ENCODE measurements at regions not wholly inside any gene's neighbourhood (a gene's known extent, or its start where the extent isn't known, plus 50 kb on each side); places are given as distances from the start of the nearest gene placed in this dataset.

- H3K14ac ChIP-seq (ENCODE audit: low read length): no peak overlapping the region
- H3K4me1 ChIP-seq (ENCODE audit: control insufficient read depth in 1 of 2, insufficient read depth in 2 of 2, low read length in 2 of 2): no peaks in the 10 kb centered on the region
- no peaks in the 10 kb centered on the region for H3K27me3 ChIP-seq (ENCODE audit: insufficient read depth, low read length)
- no peak overlapping the region for H4K91ac ChIP-seq (ENCODE audit: low read depth, low read length)
- H3K4me3 ChIP-seq (ENCODE audit: low read depth, low read length): no peak overlapping the region
- no peak overlapping the region for H2BK12ac ChIP-seq (ENCODE audit: low read length)
- H3K4ac ChIP-seq (ENCODE audit: low read depth, low read length): no peak overlapping the region
- H3K18ac ChIP-seq (ENCODE audit: low read length): no peak overlapping the region
- H3K27ac ChIP-seq (ENCODE audit: low read depth, low read length): no peak overlapping the region
- no peaks in the 10 kb centered on the region for H3K9me3 ChIP-seq (ENCODE audit: insufficient read depth, low read depth, low read length)
- no peak overlapping the region for H2AFZ ChIP-seq (ENCODE audit: insufficient read depth, low read length, poor library complexity)
- no peak overlapping the region for H3K4me2 ChIP-seq (ENCODE audit: low read length)
- no CpG with 5 or more reads among the region's 5 CpGs for WGBS (ENCODE audit: extremely low coverage, insufficient coverage, insufficient read length)
- H3K79me2 ChIP-seq (ENCODE audit: control insufficient read depth, insufficient read depth, low read length, poor library complexity): no peaks in the 10 kb centered on the region
- H2BK120ac ChIP-seq (ENCODE audit: insufficient read depth, low read length, poor library complexity): no peak overlapping the region
- H3K79me1 ChIP-seq (ENCODE audit: low read length): no peaks in the 10 kb centered on the region
- no peak overlapping the region for H4K12ac ChIP-seq (ENCODE audit: low read depth, low read length)
- H3K36me3 ChIP-seq (ENCODE audit: control insufficient read depth in 1 of 2, insufficient read depth in 2 of 2, low read length in 2 of 2): no peaks in the 10 kb centered on the region
- no peak overlapping the region for H3K23ac ChIP-seq (ENCODE audit: low read length)
- no peak overlapping the region for H4K8ac ChIP-seq (ENCODE audit: low read depth, low read length)
- DNase-seq: no peak
- H3K9ac ChIP-seq (ENCODE audit: low read length): no peak overlapping the region
- H2BK5ac ChIP-seq (ENCODE audit: low read depth, low read length, poor library complexity): no peak overlapping the region
- no peak overlapping the region for H2AK5ac ChIP-seq (ENCODE audit: low read length)
Measured at GRCh38 chr17:70675070-70675590, 505.8 kb downstream of the KCNJ2 start.

DNA sequence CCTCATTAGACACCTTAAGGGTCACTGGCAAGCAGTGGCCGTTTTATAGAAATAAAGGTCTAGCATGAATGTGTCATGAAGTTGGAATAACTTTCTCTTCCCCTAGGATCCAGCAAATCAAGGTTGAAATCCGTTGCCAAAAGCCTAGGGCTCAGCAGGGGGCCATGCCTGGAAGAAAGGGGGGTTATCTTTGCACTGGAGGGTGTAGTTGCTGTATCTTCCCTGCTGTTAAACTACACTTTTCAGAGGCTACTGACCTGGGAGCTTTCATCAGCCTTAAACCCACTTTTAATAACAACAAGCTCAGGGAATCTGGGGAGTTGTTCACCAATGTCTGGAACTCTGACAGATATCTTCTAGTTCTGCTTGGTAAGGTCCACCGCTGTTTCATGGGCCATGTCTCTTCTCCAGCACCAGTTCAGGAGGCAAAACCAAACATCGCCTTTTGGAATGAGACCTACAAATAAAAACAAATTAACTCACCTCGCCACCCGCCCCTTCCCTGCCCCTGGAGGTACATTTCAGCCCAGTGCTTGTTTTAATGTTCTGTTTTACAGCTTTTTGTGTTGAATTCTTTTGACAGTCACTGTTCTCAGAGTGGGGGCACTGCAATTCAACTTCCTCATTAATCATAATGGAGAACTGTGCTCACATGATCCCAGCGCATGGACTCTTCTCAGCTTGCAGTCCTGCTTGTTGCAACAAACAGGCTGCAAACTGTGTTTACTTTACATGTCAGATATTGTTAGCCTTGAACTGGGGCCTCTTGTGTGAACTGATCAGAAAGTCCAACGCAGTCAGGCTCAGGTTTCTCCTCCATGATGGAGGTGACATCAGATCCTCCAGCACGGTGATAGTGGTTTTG, 508.7 kb downstream of the KCNJ2 start:
- Histone ChIP-seq H3K9me3 (ENCODE audit: insufficient read depth, low read depth, low read length) (no peaks in the 10 kb centered on the region), H3K18ac (ENCODE audit: low read length) (no peak overlapping the region), H3K4me3 (ENCODE audit: low read depth, low read length) (no peak overlapping the region), H2BK5ac (ENCODE audit: low read depth, low read length, poor library complexity) (no peak overlapping the region), H4K12ac (ENCODE audit: low read depth, low read length) (no peak overlapping the region), H3K36me3 (ENCODE audit: control insufficient read depth in 1 of 2, insufficient read depth in 2 of 2, low read length in 2 of 2) (no peaks in the 10 kb centered on the region), H3K9ac (ENCODE audit: low read length) (no peak overlapping the region), H3K4ac (ENCODE audit: low read depth, low read length) (no peak overlapping the region), H2BK12ac (ENCODE audit: low read length) (no peak overlapping the region), H3K27me3 (ENCODE audit: insufficient read depth, low read length) (no peaks in the 10 kb centered on the region), H2BK120ac (ENCODE audit: insufficient read depth, low read length, poor library complexity) (no peak overlapping the region), H3K4me1 (ENCODE audit: control insufficient read depth in 1 of 2, insufficient read depth in 2 of 2, low read length in 2 of 2) (no peaks in the 10 kb centered on the region), H3K14ac (ENCODE audit: low read length) (no peak overlapping the region), H2AK5ac (ENCODE audit: low read length) (no peak overlapping the region), H3K27ac (ENCODE audit: low read depth, low read length) (no peak overlapping the region), H2AFZ (ENCODE audit: insufficient read depth, low read length, poor library complexity) (no peak overlapping the region), H4K8ac (ENCODE audit: low read depth, low read length) (no peak overlapping the region), H3K23ac (ENCODE audit: low read length) (no peak overlapping the region), H3K4me2 (ENCODE audit: low read length) (no peak overlapping the region), H3K79me2 (ENCODE audit: control insufficient read depth, insufficient read depth, low read length, poor library complexity) (no peaks in the 10 kb centered on the region), H4K91ac (ENCODE audit: low read depth, low read length) (no peak overlapping the region), H3K79me1 (ENCODE audit: low read length) (no peaks in the 10 kb centered on the region)
- no peak for DNase-seq
- WGBS (ENCODE audit: extremely low coverage, insufficient coverage, insufficient read length): no CpG with 5 or more reads among the region's 9 CpGs

- Histone ChIP-seq H3K9ac (ENCODE audit: low read length) (no peak overlapping the region), H3K14ac (ENCODE audit: low read length) (no peak overlapping the region), H2AFZ (ENCODE audit: insufficient read depth, low read length, poor library complexity) (no peak overlapping the region), H3K27me3 (ENCODE audit: insufficient read depth, low read length) (no peaks in the 10 kb centered on the region), H3K36me3 (ENCODE audit: control insufficient read depth in 1 of 2, insufficient read depth in 2 of 2, low read length in 2 of 2) (no peaks in the 10 kb centered on the region), H3K27ac (ENCODE audit: low read depth, low read length) (no peak overlapping the region), H3K9me3 (ENCODE audit: insufficient read depth, low read depth, low read length) (no peaks in the 10 kb centered on the region), H2BK12ac (ENCODE audit: low read length) (no peak overlapping the region), H4K91ac (ENCODE audit: low read depth, low read length) (no peak overlapping the region), H4K8ac (ENCODE audit: low read depth, low read length) (no peak overlapping the region), H3K79me1 (ENCODE audit: low read length) (no peaks in the 10 kb centered on the region), H2BK120ac (ENCODE audit: insufficient read depth, low read length, poor library complexity) (no peak overlapping the region), H3K79me2 (ENCODE audit: control insufficient read depth, insufficient read depth, low read length, poor library complexity) (no peaks in the 10 kb centered on the region), H3K4me2 (ENCODE audit: low read length) (no peak overlapping the region), H2BK5ac (ENCODE audit: low read depth, low read length, poor library complexity) (no peak overlapping the region), H4K12ac (ENCODE audit: low read depth, low read length) (no peak overlapping the region), H3K4ac (ENCODE audit: low read depth, low read length) (no peak overlapping the region), H3K4me1 (ENCODE audit: control insufficient read depth in 1 of 2, insufficient read depth in 2 of 2, low read length in 2 of 2) (no peaks in the 10 kb centered on the region), H2AK5ac (ENCODE audit: low read length) (no peak overlapping the region), H3K4me3 (ENCODE audit: low read depth, low read length) (no peak overlapping the region), H3K18ac (ENCODE audit: low read length) (no peak overlapping the region), H3K23ac (ENCODE audit: low read length) (no peak overlapping the region)
- WGBS (ENCODE audit: extremely low coverage, insufficient coverage, insufficient read length): no CpG with 5 or more reads among the region's 3 CpGs
- DNase-seq: no peak
Measured at GRCh38 chr17:70678889-70679288, 509.6 kb downstream of the KCNJ2 start.

- Histone ChIP-seq H4K12ac (ENCODE audit: low read depth, low read length) (no peak overlapping the region), H3K79me1 (ENCODE audit: low read length) (no peaks in the 10 kb centered on the region), H3K4ac (ENCODE audit: low read depth, low read length) (no peak overlapping the region), H3K9me3 (ENCODE audit: insufficient read depth, low read depth, low read length) (no peaks in the 10 kb centered on the region), H2BK120ac (ENCODE audit: insufficient read depth, low read length, poor library complexity) (no peak overlapping the region), H3K36me3 (ENCODE audit: control insufficient read depth in 1 of 2, insufficient read depth in 2 of 2, low read length in 2 of 2) (no peaks in the 10 kb centered on the region), H4K8ac (ENCODE audit: low read depth, low read length) (no peak overlapping the region), H3K27ac (ENCODE audit: low read depth, low read length) (no peak overlapping the region), H3K27me3 (ENCODE audit: insufficient read depth, low read length) (no peaks in the 10 kb centered on the region), H2BK12ac (ENCODE audit: low read length) (no peak overlapping the region), H3K14ac (ENCODE audit: low read length) (no peak overlapping the region), H3K4me2 (ENCODE audit: low read length) (no peak overlapping the region), H3K23ac (ENCODE audit: low read length) (no peak overlapping the region), H4K91ac (ENCODE audit: low read depth, low read length) (no peak overlapping the region), H3K79me2 (ENCODE audit: control insufficient read depth, insufficient read depth, low read length, poor library complexity) (no peaks in the 10 kb centered on the region), H2BK5ac (ENCODE audit: low read depth, low read length, poor library complexity) (no peak overlapping the region), H3K18ac (ENCODE audit: low read length) (no peak overlapping the region), H3K4me1 (ENCODE audit: control insufficient read depth in 1 of 2, insufficient read depth in 2 of 2, low read length in 2 of 2) (no peaks in the 10 kb centered on the region), H2AK5ac (ENCODE audit: low read length) (no peak overlapping the region), H2AFZ (ENCODE audit: insufficient read depth, low read length, poor library complexity) (no peak overlapping the region), H3K9ac (ENCODE audit: low read length) (no peak overlapping the region), H3K4me3 (ENCODE audit: low read depth, low read length) (no peak overlapping the region)
- DNase-seq: no peak
- no CpG with 5 or more reads among the region's 4 CpGs for WGBS (ENCODE audit: extremely low coverage, insufficient coverage, insufficient read length)
Measured at GRCh38 chr17:70683936-70684335, 514.6 kb downstream of the KCNJ2 start.
